WTC11 (cell line): ENCODE measurements at regions not wholly inside any gene's neighbourhood (a gene's known extent, or its start where the extent isn't known, plus 50 kb on each side); places are given as distances from the start of the nearest gene placed in this dataset.

Experiments used
- ATAC-seq: fragments of 200-7000 bp; cut with Tn5 transposase; 2 replicates; pipeline ENCODE4 v1.10.0; 2021; ENCODE audit warnings: mild to moderate bottlenecking, moderate library complexity
- CTCF ChIA-PET: fragments of 300-600 bp; sonication (Branson Sonifier 250); formaldehyde crosslinking; loops from one replicate; lab custom pipeline; 2021; ENCODE audit warnings: antibody characterized with exemption; lab: Charles Lee
- POLR2A ChIA-PET: fragments of 350-600 bp; sonication (Branson Sonifier 250); formaldehyde crosslinking; loops from one replicate; lab custom pipeline; 2021; ENCODE audit warnings: antibody characterized with exemption; lab: Charles Lee
- DNase-seq: peaks from one replicate; pipeline ENCODE4 v3.0.0; 2021; ENCODE audit warnings: low spot score
- H3K27ac Mint-ChIP-seq: 2 replicates; pipeline ENCODE4 v1.8.0; 2021; ENCODE audit warnings: mixed read lengths
- H3K27me3 Mint-ChIP-seq: 2 replicates; pipeline ENCODE4 v1.8.0; 2021; ENCODE audit warnings: low read depth, mild to moderate bottlenecking, moderate library complexity, mixed read lengths
- H3K36me3 Mint-ChIP-seq: 2 replicates; pipeline ENCODE4 v1.8.0; 2021; ENCODE audit warnings: mixed read lengths
- H3K4me1 Mint-ChIP-seq: 2 replicates; pipeline ENCODE4 v1.8.0; 2022; ENCODE audit warnings: mixed read lengths
- H3K4me3 Mint-ChIP-seq: 2 replicates; pipeline ENCODE4 v1.8.0; 2021; ENCODE audit warnings: mild to moderate bottlenecking, moderate library complexity, mixed read lengths
- H3K9me3 Mint-ChIP-seq: 2 replicates; pipeline ENCODE4 v1.8.0; 2021; ENCODE audit warnings: mixed read lengths
- ATF1 ChIP-seq: sonication (generic); formaldehyde crosslinking; IDR thresholded peaks from 2 replicates; pipeline ENCODE4 v1.8.1; 2023; ENCODE audit warnings: mild to moderate bottlenecking, moderate library complexity, missing genetic modification reagents
- ATF3 ChIP-seq: sonication (generic); formaldehyde crosslinking; conservative IDR thresholded peaks from 2 replicates; pipeline ENCODE4 v1.8.1; 2022; ENCODE audit warnings: mild to moderate bottlenecking, missing genetic modification reagents
- CREB1 ChIP-seq: sonication (generic); formaldehyde crosslinking; IDR thresholded peaks from 2 replicates; pipeline ENCODE4 v1.8.0; 2023; ENCODE audit warnings: mild to moderate bottlenecking, missing genetic modification reagents
- E2F1 ChIP-seq: sonication (generic); formaldehyde crosslinking; IDR thresholded peaks from 2 replicates; pipeline ENCODE4 v1.8.0; 2022; ENCODE audit warnings: mild to moderate bottlenecking, missing genetic modification reagents
- EMX1 ChIP-seq: fragments of 250-450 bp; sonication (Bioruptor Pico); IDR thresholded peaks from 2 replicates; pipeline ENCODE4 v1.8.0; 2021; ENCODE audit warnings: mild to moderate bottlenecking
- ESRRA ChIP-seq: sonication (generic); formaldehyde crosslinking; IDR thresholded peaks from 2 replicates; pipeline ENCODE4 v1.8.1; 2022; ENCODE audit warnings: mild to moderate bottlenecking, missing genetic modification reagents, borderline replicate concordance
- ETV6 ChIP-seq: sonication (generic); formaldehyde crosslinking; IDR thresholded peaks from 2 replicates; pipeline ENCODE4 v1.8.1; 2022; ENCODE audit warnings: mild to moderate bottlenecking, missing genetic modification reagents
- FOXP1 ChIP-seq: sonication (generic); formaldehyde crosslinking; IDR thresholded peaks from 2 replicates; pipeline ENCODE4 v1.8.0; 2022; ENCODE audit warnings: missing genetic modification reagents, mild to moderate bottlenecking, moderate library complexity, borderline replicate concordance
- HMGA2 ChIP-seq: fragments of 250-450 bp; sonication (Bioruptor Pico); IDR thresholded peaks from 2 replicates; pipeline ENCODE4 v1.4.0; 2021; ENCODE audit warnings: mild to moderate bottlenecking, moderate library complexity
- IRF1 ChIP-seq: sonication (generic); formaldehyde crosslinking; IDR thresholded peaks from 2 replicates; pipeline ENCODE4 v1.8.0; 2023; ENCODE audit warnings: missing genetic modification reagents
- JUN ChIP-seq: sonication (generic); formaldehyde crosslinking; IDR thresholded peaks from 2 replicates; pipeline ENCODE4 v1.8.0; 2023; ENCODE audit warnings: mild to moderate bottlenecking, missing genetic modification reagents
- NFATC4 ChIP-seq: fragments of 250-450 bp; sonication (Bioruptor Pico); IDR thresholded peaks from 2 replicates; pipeline ENCODE4 v1.9.0; 2021; ENCODE audit warnings: mild to moderate bottlenecking
- NR2C2 ChIP-seq: sonication (generic); formaldehyde crosslinking; IDR thresholded peaks from 2 replicates; pipeline ENCODE4 v1.8.0; 2022; ENCODE audit warnings: mild to moderate bottlenecking, missing genetic modification reagents
- PRRX2 ChIP-seq: fragments of 250-450 bp; sonication (Bioruptor Pico); IDR thresholded peaks from 2 replicates; pipeline ENCODE4 v1.8.0; 2021; ENCODE audit warnings: mild to moderate bottlenecking
- RELA ChIP-seq: sonication (generic); formaldehyde crosslinking; IDR thresholded peaks from 2 replicates; pipeline ENCODE4 v1.8.1; 2022; ENCODE audit warnings: missing genetic modification reagents, mild to moderate bottlenecking, borderline replicate concordance
- SMAD3 ChIP-seq: sonication (generic); formaldehyde crosslinking; IDR thresholded peaks from 2 replicates; pipeline ENCODE4 v1.8.0; 2022; ENCODE audit warnings: missing genetic modification reagents, mild to moderate bottlenecking, borderline replicate concordance
- TEAD1 ChIP-seq: sonication (generic); formaldehyde crosslinking; IDR thresholded peaks from 2 replicates; pipeline ENCODE4 v1.8.0; 2022; ENCODE audit warnings: mild to moderate bottlenecking, missing genetic modification reagents
- ZBTB21 ChIP-seq: sonication (generic); formaldehyde crosslinking; IDR thresholded peaks from 2 replicates; pipeline ENCODE4 v1.8.1; 2023; ENCODE audit warnings: mild to moderate bottlenecking, missing genetic modification reagents, borderline replicate concordance
- ZNF138 ChIP-seq: sonication (generic); formaldehyde crosslinking; conservative IDR thresholded peaks from 2 replicates; pipeline ENCODE4 v1.8.1; 2022; ENCODE audit warnings: mild to moderate bottlenecking, moderate library complexity, missing genetic modification reagents
- ZNF423 ChIP-seq: fragments of 250-450 bp; sonication (Bioruptor Pico); IDR thresholded peaks from 2 replicates; pipeline ENCODE4 v2.1.2; 2022; ENCODE audit warnings: mild to moderate bottlenecking, moderate library complexity
- ZNF425 ChIP-seq: fragments of 250-450 bp; sonication (Bioruptor Pico); conservative IDR thresholded peaks from 2 replicates; pipeline ENCODE4 v1.9.0; 2021; ENCODE audit warnings: mild to moderate bottlenecking
- TF ChIP-seq, protein P1 (sequence below): fragments of 250-450 bp; sonication (Bioruptor Pico); IDR thresholded peaks from 2 replicates; pipeline ENCODE4 v1.9.0; 2021; ENCODE audit warnings: mild to moderate bottlenecking
- TF ChIP-seq, protein P2 (sequence below): sonication (generic); formaldehyde crosslinking; IDR thresholded peaks from 2 replicates; pipeline ENCODE4 v1.8.1; 2022; ENCODE audit warnings: mild to moderate bottlenecking, moderate library complexity, missing genetic modification reagents
- TF ChIP-seq, protein P3 (sequence below): sonication (generic); formaldehyde crosslinking; IDR thresholded peaks from 2 replicates; pipeline ENCODE4 v1.8.0; 2023; ENCODE audit warnings: missing genetic modification reagents, mild to moderate bottlenecking, borderline replicate concordance

- ChIA-PET POLR2A (no interaction called here), CTCF (interaction anchor here (1.0 to 2.0 kb wide), 5 partner anchors 15 to 852 kb away, joined by 3 to 7 read pairs (median 3); no protein-coding TSS in a partner anchor)
- ATAC-seq (no peak), DNase-seq (no peak)
- Mint-ChIP-seq H3K36me3 (no peaks in the 10 kb centered on the region), H3K4me3 (no peak overlapping the region), H3K27me3 (no peaks in the 10 kb centered on the region), H3K4me1 (peaks cover 17% of the 10 kb centered on the region), H3K27ac (no peak overlapping the region), H3K9me3 (no peaks in the 10 kb centered on the region)
- TF ChIP-seq TEAD1 (CRISPR knock-in tag) = no peak
- no peak for TF ChIP-seq EMX1
- TF ChIP-seq, protein P1, sequence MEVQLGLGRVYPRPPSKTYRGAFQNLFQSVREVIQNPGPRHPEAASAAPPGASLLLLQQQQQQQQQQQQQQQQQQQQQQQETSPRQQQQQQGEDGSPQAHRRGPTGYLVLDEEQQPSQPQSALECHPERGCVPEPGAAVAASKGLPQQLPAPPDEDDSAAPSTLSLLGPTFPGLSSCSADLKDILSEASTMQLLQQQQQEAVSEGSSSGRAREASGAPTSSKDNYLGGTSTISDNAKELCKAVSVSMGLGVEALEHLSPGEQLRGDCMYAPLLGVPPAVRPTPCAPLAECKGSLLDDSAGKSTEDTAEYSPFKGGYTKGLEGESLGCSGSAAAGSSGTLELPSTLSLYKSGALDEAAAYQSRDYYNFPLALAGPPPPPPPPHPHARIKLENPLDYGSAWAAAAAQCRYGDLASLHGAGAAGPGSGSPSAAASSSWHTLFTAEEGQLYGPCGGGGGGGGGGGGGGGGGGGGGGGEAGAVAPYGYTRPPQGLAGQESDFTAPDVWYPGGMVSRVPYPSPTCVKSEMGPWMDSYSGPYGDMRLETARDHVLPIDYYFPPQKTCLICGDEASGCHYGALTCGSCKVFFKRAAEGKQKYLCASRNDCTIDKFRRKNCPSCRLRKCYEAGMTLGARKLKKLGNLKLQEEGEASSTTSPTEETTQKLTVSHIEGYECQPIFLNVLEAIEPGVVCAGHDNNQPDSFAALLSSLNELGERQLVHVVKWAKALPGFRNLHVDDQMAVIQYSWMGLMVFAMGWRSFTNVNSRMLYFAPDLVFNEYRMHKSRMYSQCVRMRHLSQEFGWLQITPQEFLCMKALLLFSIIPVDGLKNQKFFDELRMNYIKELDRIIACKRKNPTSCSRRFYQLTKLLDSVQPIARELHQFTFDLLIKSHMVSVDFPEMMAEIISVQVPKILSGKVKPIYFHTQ (CRISPR knock-in tag) = no peak
- TF ChIP-seq, protein P2, sequence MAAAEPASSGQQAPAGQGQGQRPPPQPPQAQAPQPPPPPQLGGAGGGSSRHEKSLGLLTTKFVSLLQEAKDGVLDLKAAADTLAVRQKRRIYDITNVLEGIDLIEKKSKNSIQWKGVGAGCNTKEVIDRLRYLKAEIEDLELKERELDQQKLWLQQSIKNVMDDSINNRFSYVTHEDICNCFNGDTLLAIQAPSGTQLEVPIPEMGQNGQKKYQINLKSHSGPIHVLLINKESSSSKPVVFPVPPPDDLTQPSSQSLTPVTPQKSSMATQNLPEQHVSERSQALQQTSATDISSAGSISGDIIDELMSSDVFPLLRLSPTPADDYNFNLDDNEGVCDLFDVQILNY (CRISPR knock-in tag) = no peak
- no peak for TF ChIP-seq E2F1
- no peak for TF ChIP-seq ATF3 (CRISPR knock-in tag)
- TF ChIP-seq SMAD3 (CRISPR knock-in tag) = no peak
- no peak for TF ChIP-seq HMGA2
- no peak for TF ChIP-seq FOXP1 (CRISPR knock-in tag)
- no peak for TF ChIP-seq ZNF138 (CRISPR knock-in tag)
- TF ChIP-seq IRF1 = no peak
- no peak for TF ChIP-seq CREB1 (CRISPR knock-in tag)
- no peak for TF ChIP-seq ETV6 (CRISPR knock-in tag)
These were observed 246.9 kb upstream of the THRB start for GRCh38 chr3:24741506-24741905.

DNA sequence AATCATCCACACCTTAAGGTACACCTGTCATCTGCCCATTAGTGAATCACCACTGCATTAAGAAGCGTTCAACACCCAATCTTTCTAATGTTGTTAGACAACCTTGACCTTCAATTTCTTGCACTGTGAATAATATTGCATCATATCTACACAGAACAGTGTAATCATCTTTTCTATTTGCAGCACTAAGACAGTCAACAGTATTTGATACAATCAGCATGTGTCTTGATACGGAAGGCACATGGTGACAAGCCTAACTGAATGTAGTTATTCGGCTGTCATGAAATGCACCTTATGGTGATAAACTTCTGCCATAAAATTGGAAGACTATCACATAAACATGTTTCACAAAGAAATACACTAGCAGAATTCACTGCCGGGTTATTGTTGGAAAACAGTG, 253.9 kb upstream of the THRB start:
- POLR2A ChIA-PET = no interaction called here
- Mint-ChIP-seq H3K27ac (no peak overlapping the region), H3K9me3 (no peaks in the 10 kb centered on the region), H3K27me3 (no peaks in the 10 kb centered on the region), H3K4me3 (no peak overlapping the region), H3K4me1 (no peaks in the 10 kb centered on the region), H3K36me3 (no peaks in the 10 kb centered on the region)
- CTCF ChIA-PET = no interaction called here
- DNase-seq (no peak), ATAC-seq (no peak)
- TF ChIP-seq ZBTB21 (CRISPR knock-in tag) (no peak), ESRRA (CRISPR knock-in tag) (no peak), NFATC4 (CRISPR knock-in tag) (no peak), PRRX2 (CRISPR knock-in tag) (no peak), IRF1 (no peak), RELA (CRISPR knock-in tag) (no peak), ZNF425 (no peak), ATF1 (CRISPR knock-in tag) (no peak), NR2C2 (no peak), ZNF423 (CRISPR knock-in tag) (no peak), JUN (CRISPR knock-in tag) (no peak)
- TF ChIP-seq, protein P3, sequence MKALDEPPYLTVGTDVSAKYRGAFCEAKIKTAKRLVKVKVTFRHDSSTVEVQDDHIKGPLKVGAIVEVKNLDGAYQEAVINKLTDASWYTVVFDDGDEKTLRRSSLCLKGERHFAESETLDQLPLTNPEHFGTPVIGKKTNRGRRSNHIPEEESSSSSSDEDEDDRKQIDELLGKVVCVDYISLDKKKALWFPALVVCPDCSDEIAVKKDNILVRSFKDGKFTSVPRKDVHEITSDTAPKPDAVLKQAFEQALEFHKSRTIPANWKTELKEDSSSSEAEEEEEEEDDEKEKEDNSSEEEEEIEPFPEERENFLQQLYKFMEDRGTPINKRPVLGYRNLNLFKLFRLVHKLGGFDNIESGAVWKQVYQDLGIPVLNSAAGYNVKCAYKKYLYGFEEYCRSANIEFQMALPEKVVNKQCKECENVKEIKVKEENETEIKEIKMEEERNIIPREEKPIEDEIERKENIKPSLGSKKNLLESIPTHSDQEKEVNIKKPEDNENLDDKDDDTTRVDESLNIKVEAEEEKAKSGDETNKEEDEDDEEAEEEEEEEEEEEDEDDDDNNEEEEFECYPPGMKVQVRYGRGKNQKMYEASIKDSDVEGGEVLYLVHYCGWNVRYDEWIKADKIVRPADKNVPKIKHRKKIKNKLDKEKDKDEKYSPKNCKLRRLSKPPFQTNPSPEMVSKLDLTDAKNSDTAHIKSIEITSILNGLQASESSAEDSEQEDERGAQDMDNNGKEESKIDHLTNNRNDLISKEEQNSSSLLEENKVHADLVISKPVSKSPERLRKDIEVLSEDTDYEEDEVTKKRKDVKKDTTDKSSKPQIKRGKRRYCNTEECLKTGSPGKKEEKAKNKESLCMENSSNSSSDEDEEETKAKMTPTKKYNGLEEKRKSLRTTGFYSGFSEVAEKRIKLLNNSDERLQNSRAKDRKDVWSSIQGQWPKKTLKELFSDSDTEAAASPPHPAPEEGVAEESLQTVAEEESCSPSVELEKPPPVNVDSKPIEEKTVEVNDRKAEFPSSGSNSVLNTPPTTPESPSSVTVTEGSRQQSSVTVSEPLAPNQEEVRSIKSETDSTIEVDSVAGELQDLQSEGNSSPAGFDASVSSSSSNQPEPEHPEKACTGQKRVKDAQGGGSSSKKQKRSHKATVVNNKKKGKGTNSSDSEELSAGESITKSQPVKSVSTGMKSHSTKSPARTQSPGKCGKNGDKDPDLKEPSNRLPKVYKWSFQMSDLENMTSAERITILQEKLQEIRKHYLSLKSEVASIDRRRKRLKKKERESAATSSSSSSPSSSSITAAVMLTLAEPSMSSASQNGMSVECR (CRISPR knock-in tag) = no peak
